ENCODE measurements at regions not wholly inside any gene's neighbourhood (a gene's known extent, or its start where the extent isn't known, plus 50 kb on each side); places are given as distances from the start of the nearest gene placed in this dataset.

- TF ChIP-seq EP300 (IDR thresholded peaks at IDR 0.05; ENCODE audit: borderline replicate concordance) = no peak
- TF ChIP-seq YY1 (IDR thresholded peaks at IDR 0.05; ENCODE audit: low read depth) = no peak
- no peak for TF ChIP-seq RAD21 (IDR thresholded peaks at IDR 0.05; ENCODE audit: low read depth)
- no peak for TF ChIP-seq TAF1 (IDR thresholded peaks at IDR 0.05; ENCODE audit: low read depth)
- no peak for TF ChIP-seq REST (IDR thresholded peaks at IDR 0.05; ENCODE audit: low read depth)
- no peak for TF ChIP-seq MAX (IDR thresholded peaks at IDR 0.05)
- no peak for TF ChIP-seq NFIC (IDR thresholded peaks at IDR 0.05)
Observed at GRCh38 chr5:141740885-141741284, 58.9 kb upstream of the ARAP3 start.

All from Ishikawa (cell line).